K562 (cell line): ENCODE measurements at regions not wholly inside any gene's neighbourhood (a gene's known extent, or its start where the extent isn't known, plus 50 kb on each side); places are given as distances from the start of the nearest gene placed in this dataset.

Experiments used
- ATAC-seq: fragments of 200-7000 bp; cut with Tn5 transposase; 3 replicates; pipeline ENCODE4 v1.9.1; 2020; ENCODE audit warnings: moderate library complexity
- BruUV-seq: library from RNA; stranded (reverse); fragments of 400-500 nt; replicated peaks from 2 replicates; lab custom pipeline; 2021; lab: Mats Ljungman, UMichigan
- CTCF ChIA-PET: fragments of 300-600 bp; formaldehyde crosslinking; extraction: SDS; loops from one replicate; lab custom pipeline; 2021; ENCODE audit warnings: low intra/inter-chr PET ratio; lab: Yijun Ruan, JAX
- POLR2A ChIA-PET: fragments of 300-600, 350-650 bp; sonication (Branson Sonifier 250); formaldehyde crosslinking; extraction: SDS; loops from one replicate; lab custom pipeline; 2021; ENCODE audit warnings: antibody characterized with exemption, inconsistent platforms; lab: Yijun Ruan, JAX
- DNase-seq, 4 experiments: peaks; one replicate each; pipeline versions ENCODE4 v3.0.0 to v3.0.0-alpha.2; 2011 to 2018; ENCODE audit warnings: low spot score in 3 of 4, mixed read lengths in 3 of 4; ENCODE audit errors: extremely low read depth in 1 of 4
- FAIRE-seq: peaks from 2 replicates; lab custom pipeline; 2011; peaks lifted over from hg19 to GRCh38; lab: Jason Lieb, UNC
- H2AFZ ChIP-seq: 2 replicates; pipeline ENCODE4 v1.6.0; 2011; ENCODE audit warnings: low read depth, low read length, control low read depth, inconsistent platforms
- H3K27ac ChIP-seq: fragments of 200-600 bp; 3 replicates; pipeline ENCODE4 v1.8.0; 2011; ENCODE audit warnings: low read depth, mild to moderate bottlenecking, control low read depth, inconsistent platforms, low read length, moderate library complexity, mixed read lengths; ENCODE audit errors: extremely low read depth
- H3K27me3 ChIP-seq, 2 experiments: fragments of 300-600 bp in 1 of 2; 2 replicates in 1 of 2; 3 replicates in 1 of 2; pipeline versions ENCODE4 v1.6.0 to v1.8.0; 2011; ENCODE audit warnings: inconsistent platforms in 2 of 2, low read length in 2 of 2, mild to moderate bottlenecking in 1 of 2, mixed read lengths in 1 of 2, moderate library complexity in 1 of 2; ENCODE audit not compliant: control insufficient read depth in 2 of 2, insufficient read depth in 2 of 2
- H3K36me3 ChIP-seq: fragments of 300-600 bp; 3 replicates; pipeline ENCODE4 v1.8.0; 2011; ENCODE audit warnings: mild to moderate bottlenecking, low read length, inconsistent platforms; ENCODE audit not compliant: control insufficient read depth, insufficient read depth
- H3K4me1 ChIP-seq, 2 experiments: fragments of 200-600 bp in 1 of 2; replicated peaks in 1 of 2; 2 replicates in 1 of 2; 3 replicates in 1 of 2; pipeline versions ENCODE4 v1.5.1 to v1.8.0; 2011; ENCODE audit warnings: inconsistent platforms in 2 of 2, low read length in 2 of 2, mild to moderate bottlenecking in 1 of 2, mixed read lengths in 1 of 2, moderate library complexity in 1 of 2; ENCODE audit not compliant: control insufficient read depth in 2 of 2, insufficient read depth in 2 of 2
- H3K4me2 ChIP-seq: 2 replicates; pipeline ENCODE4 v1.6.1; 2011; ENCODE audit warnings: low read length, control low read depth, inconsistent platforms, mixed read lengths; ENCODE audit not compliant: insufficient read depth
- H3K4me3 ChIP-seq: fragments of 200-600 bp; sonication (generic), shearing (Covaris generic); 2 replicates; pipeline ENCODE4 v1.5.1; 2016; ENCODE audit warnings: control low read depth, inconsistent platforms
- H3K79me2 ChIP-seq: fragments of 200-600 bp; 3 replicates; pipeline ENCODE4 v1.8.0; 2011; ENCODE audit warnings: low read length, inconsistent platforms; ENCODE audit not compliant: control insufficient read depth, insufficient read depth
- H3K9ac ChIP-seq, 2 experiments: 2 replicates each; pipeline versions ENCODE4 v1.6.0 to v1.6.1; 2011; ENCODE audit warnings: low read depth in 2 of 2, low read length in 2 of 2, control low read depth in 1 of 2, inconsistent platforms in 1 of 2, mild to moderate bottlenecking in 1 of 2, mixed read lengths in 1 of 2; ENCODE audit not compliant: insufficient read depth in 1 of 2
- H3K9me1 ChIP-seq: one replicate; pipeline ENCODE4 v1.6.0; 2011; ENCODE audit warnings: inconsistent platforms, mild to moderate bottlenecking, low read length, moderate library complexity; ENCODE audit not compliant: control insufficient read depth, insufficient read depth
- H3K9me3 ChIP-seq: replicated peaks from 2 replicates; pipeline ENCODE4 v1.5.1; 2011; ENCODE audit warnings: low read depth, low read length, inconsistent platforms; ENCODE audit not compliant: control insufficient read depth, insufficient read depth
- H4K20me1 ChIP-seq: replicated peaks from 2 replicates; pipeline ENCODE4 v1.6.1; 2011; ENCODE audit warnings: low read length, inconsistent platforms, mixed read lengths; ENCODE audit not compliant: control insufficient read depth, insufficient read depth
- CREM ChIP-seq: IDR thresholded peaks from 2 replicates; pipeline ENCODE4 v1.6.1; 2014; ENCODE audit warnings: antibody characterized with exemption, low read depth
- CXXC5 ChIP-seq: fragments of 250-450 bp; sonication (Bioruptor Pico); IDR thresholded peaks from 2 replicates; pipeline ENCODE4 v1.8.0; 2022; ENCODE audit warnings: inconsistent platforms, mild to moderate bottlenecking, moderate library complexity
- ELF1 ChIP-seq: fragments of 200-800 bp; sonication (Bioruptor generic); IDR thresholded peaks from 2 replicates; pipeline ENCODE4 v1.6.1; 2016; ENCODE audit warnings: missing genetic modification characterization, missing compliant biosample characterization
- HEY1 ChIP-seq: fragments of 250-450 bp; sonication (Bioruptor Pico); IDR thresholded peaks from 2 replicates; pipeline ENCODE4 v1.5.0; 2020; ENCODE audit warnings: mild to moderate bottlenecking, moderate library complexity, borderline replicate concordance
- HNRNPH1 ChIP-seq: fragments of 200-400 bp; formaldehyde crosslinking; optimal IDR thresholded peaks from 2 replicates; pipeline ENCODE3; 2017; ENCODE audit warnings: low read depth, mild to moderate bottlenecking, low read length, moderate library complexity
- NFE2L1 ChIP-seq: fragments of 450-650 bp; IDR thresholded peaks from 2 replicates; pipeline ENCODE4 v1.6.1; 2016; ENCODE audit warnings: missing genetic modification characterization, low read depth, mild to moderate bottlenecking, missing compliant biosample characterization, moderate library complexity, borderline replicate concordance
- NFIX ChIP-seq: fragments of 250-450 bp; sonication (Bioruptor Pico); IDR thresholded peaks from 2 replicates; pipeline ENCODE4 v1.4.0; 2020; ENCODE audit warnings: low read depth, mild to moderate bottlenecking, moderate library complexity
- PRPF4 ChIP-seq: fragments of 200-400 bp; formaldehyde crosslinking; IDR thresholded peaks from one replicate; pipeline ENCODE4 v1.6.1; 2017; ENCODE audit warnings: low read length, low read depth, mild to moderate bottlenecking; ENCODE audit not compliant: insufficient read depth, poor library complexity, severe bottlenecking
- SAFB ChIP-seq: fragments of 200-400 bp; formaldehyde crosslinking; IDR thresholded peaks from 2 replicates; pipeline ENCODE4 v1.6.1; 2017; ENCODE audit warnings: low read depth, low read length, borderline replicate concordance
- SMAD2 ChIP-seq: fragments of 150-350 bp; IDR thresholded peaks from 2 replicates; pipeline ENCODE4 v1.6.1; 2014; ENCODE audit warnings: low read depth, mild to moderate bottlenecking, low read length
- STAG1 ChIP-seq: sonication (generic); formaldehyde crosslinking; IDR thresholded peaks from 2 replicates; pipeline ENCODE4 v1.5.0; 2020; ENCODE audit warnings: missing genetic modification reagents, borderline replicate concordance
- ZBTB8A ChIP-seq: fragments of 450-650 bp; IDR thresholded peaks from 2 replicates; pipeline ENCODE4 v1.6.1; 2018; ENCODE audit warnings: mild to moderate bottlenecking, moderate library complexity; ENCODE audit not compliant: partially characterized antibody
- ZNF263 ChIP-seq: sonication (generic); formaldehyde crosslinking; IDR thresholded peaks from 2 replicates; pipeline ENCODE4 v1.8.0; 2022; ENCODE audit warnings: mild to moderate bottlenecking, missing genetic modification reagents, borderline replicate concordance
- ZNF696 ChIP-seq: fragments of 250-450 bp; sonication (Bioruptor Pico); conservative IDR thresholded peaks from 2 replicates; pipeline ENCODE4 v1.4.0; 2020; ENCODE audit warnings: mild to moderate bottlenecking, moderate library complexity
- ZNF830 ChIP-seq: fragments of 250-450 bp; sonication (Bioruptor Pico); IDR thresholded peaks from 2 replicates; pipeline ENCODE4 v1.5.0; 2021; ENCODE audit warnings: mild to moderate bottlenecking
- ZZZ3 ChIP-seq: fragments of 450-650 bp; IDR thresholded peaks from 2 replicates; pipeline ENCODE4 v1.6.1; 2016; ENCODE audit warnings: antibody characterized with exemption, mild to moderate bottlenecking, moderate library complexity
- whole genome bisulfite sequencing: fragments of 100-300 bp; shearing (Covaris generic); methylation state at CpG from one replicate; pipeline ENCODE4 v1.1.6; 2016; ENCODE audit warnings: low coverage, mixed read lengths; ENCODE audit not compliant: insufficient coverage; ENCODE audit errors: missing lambda C conversion rate; 5-methylcytosine and 5-hydroxymethylcytosine counted together
- in situ Hi-C: fragments of 300-500 bp; cut with MboI; formaldehyde crosslinking; loops from 4 replicates; pipeline ENCODE4 v1.15.0; 2018; ENCODE audit warnings: inconsistent platforms, mixed read lengths
- intact Hi-C: fragments of 100-400 bp; cut with micrococcal nuclease; formaldehyde crosslinking; loops from 2 replicates; pipeline ENCODE4 v1.14.2; 2022
- TF ChIP-seq, protein P1 (sequence below): fragments of 250-450 bp; sonication (Bioruptor Pico); IDR thresholded peaks from 2 replicates; pipeline ENCODE4 v1.5.0; 2021
- TF ChIP-seq, protein P2 (sequence below): sonication (generic); formaldehyde crosslinking; IDR thresholded peaks from 2 replicates; pipeline ENCODE4 v1.4.0; 2020; ENCODE audit warnings: mild to moderate bottlenecking, missing genetic modification reagents

GRCh38 chr4:122053186-122053585 is 98.9 kb upstream of the BLTP1 start:
- WGBS, result 2% methylated on average over 4 of the region's 4 CpGs
- intact Hi-C loops, result no loop called here
- no peak for DNase-seq
- in situ Hi-C loops, result no loop called here
- Histone ChIP-seq H3K27me3 (peaks cover 0 to 2% of the 10 kb centered on the region in 2 experiments; a peak in 2 of 5 replicates), H3K36me3 (no peaks in the 10 kb centered on the region), H3K9me1 (no peaks in the 10 kb centered on the region), H4K20me1 (no peaks in the 10 kb centered on the region), H3K79me2 (no peaks in the 10 kb centered on the region), H3K4me1 (no peaks in the 10 kb centered on the region), H2AFZ (no peak overlapping the region), H3K4me2 (no peak overlapping the region), H3K27ac (no peak overlapping the region), H3K9ac (no peak overlapping the region), H3K4me3 (no peak overlapping the region), H3K9me3 (no peaks in the 10 kb centered on the region)
- CTCF ChIA-PET, result no interaction called here
- BruUV-seq, result no TSS peak
- no peak for TF ChIP-seq ZNF263 (CRISPR knock-in tag)
- no peak for TF ChIP-seq HEY1 (CRISPR knock-in tag)
- no peak for TF ChIP-seq ZZZ3
- TF ChIP-seq SMAD2, result no peak
- TF ChIP-seq ZBTB8A, result no peak
- no peak for TF ChIP-seq ELF1 (tag)
- TF ChIP-seq CREM, result no peak
- TF ChIP-seq STAG1 (CRISPR knock-in tag), result no peak
- TF ChIP-seq HNRNPH1, result no peak
- no peak for TF ChIP-seq NFE2L1 (tag)
- no peak for TF ChIP-seq NFIX (CRISPR knock-in tag)
- TF ChIP-seq, protein P1, sequence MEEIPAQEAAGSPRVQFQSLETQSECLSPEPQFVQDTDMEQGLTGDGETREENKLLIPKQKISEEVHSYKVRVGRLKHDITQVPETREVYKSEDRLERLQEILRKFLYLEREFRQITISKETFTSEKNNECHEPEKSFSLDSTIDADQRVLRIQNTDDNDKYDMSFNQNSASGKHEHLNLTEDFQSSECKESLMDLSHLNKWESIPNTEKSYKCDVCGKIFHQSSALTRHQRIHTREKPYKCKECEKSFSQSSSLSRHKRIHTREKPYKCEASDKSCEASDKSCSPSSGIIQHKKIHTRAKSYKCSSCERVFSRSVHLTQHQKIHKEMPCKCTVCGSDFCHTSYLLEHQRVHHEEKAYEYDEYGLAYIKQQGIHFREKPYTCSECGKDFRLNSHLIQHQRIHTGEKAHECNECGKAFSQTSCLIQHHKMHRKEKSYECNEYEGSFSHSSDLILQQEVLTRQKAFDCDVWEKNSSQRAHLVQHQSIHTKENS (CRISPR knock-in tag), result no peak
- no peak for TF ChIP-seq ZNF830 (CRISPR knock-in tag)
- TF ChIP-seq PRPF4, result no peak
- TF ChIP-seq CXXC5, result no peak
- TF ChIP-seq SAFB, result no peak
- TF ChIP-seq ZNF696, result no peak
- TF ChIP-seq, protein P2, sequence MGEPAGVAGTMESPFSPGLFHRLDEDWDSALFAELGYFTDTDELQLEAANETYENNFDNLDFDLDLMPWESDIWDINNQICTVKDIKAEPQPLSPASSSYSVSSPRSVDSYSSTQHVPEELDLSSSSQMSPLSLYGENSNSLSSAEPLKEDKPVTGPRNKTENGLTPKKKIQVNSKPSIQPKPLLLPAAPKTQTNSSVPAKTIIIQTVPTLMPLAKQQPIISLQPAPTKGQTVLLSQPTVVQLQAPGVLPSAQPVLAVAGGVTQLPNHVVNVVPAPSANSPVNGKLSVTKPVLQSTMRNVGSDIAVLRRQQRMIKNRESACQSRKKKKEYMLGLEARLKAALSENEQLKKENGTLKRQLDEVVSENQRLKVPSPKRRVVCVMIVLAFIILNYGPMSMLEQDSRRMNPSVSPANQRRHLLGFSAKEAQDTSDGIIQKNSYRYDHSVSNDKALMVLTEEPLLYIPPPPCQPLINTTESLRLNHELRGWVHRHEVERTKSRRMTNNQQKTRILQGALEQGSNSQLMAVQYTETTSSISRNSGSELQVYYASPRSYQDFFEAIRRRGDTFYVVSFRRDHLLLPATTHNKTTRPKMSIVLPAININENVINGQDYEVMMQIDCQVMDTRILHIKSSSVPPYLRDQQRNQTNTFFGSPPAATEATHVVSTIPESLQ, result no peak
- FAIRE-seq, result no peak
- no peak for ATAC-seq
- POLR2A ChIA-PET, result no interaction called here
